ENCODE measurements at regions not wholly inside any gene's neighbourhood (a gene's known extent, or its start where the extent isn't known, plus 50 kb on each side); places are given as distances from the start of the nearest gene placed in this dataset.

DNA sequence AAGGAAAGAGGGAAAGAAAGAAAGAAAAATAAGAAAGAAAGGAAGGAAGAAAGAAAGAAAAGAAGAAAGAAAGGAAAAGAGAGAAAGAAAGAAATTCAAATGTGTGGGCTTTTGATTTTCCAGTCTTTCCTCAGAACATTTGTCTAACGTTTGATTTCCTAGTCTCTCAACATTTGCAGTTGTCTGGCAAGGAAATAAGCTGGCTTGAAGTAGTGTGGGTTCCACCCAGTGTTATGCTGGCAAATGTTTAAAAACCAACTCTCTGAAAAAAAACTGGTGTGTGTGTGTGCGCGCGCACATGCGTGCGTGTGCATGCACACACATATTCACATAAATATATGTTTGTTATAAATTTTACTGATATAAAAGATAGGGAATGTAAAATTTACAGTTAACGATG, 54.6 kb upstream of the C3orf49 start (continued):
- no peak for TF ChIP-seq ZNF883 (CRISPR knock-in tag; IDR thresholded peaks at IDR 0.05; ENCODE audit: not compliant biosample characterization)

DNA sequence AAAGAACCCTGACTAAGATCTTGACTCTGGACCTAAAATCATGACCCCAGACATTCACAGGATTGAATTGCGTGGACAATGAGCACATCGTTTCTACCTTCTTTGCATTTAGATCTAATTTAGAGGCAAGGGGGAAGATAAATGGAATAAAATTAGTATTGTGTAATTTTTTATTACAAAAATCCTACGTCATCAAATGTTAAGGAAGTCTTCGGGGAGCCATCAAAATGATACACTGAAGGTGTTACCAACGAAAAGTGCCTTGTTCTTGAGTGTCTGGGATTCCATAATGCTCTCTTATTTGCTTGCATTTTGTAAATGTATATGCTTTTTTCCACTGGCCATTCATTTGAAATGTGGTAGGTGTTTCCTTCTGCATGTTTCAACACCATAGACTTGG, 52.8 kb upstream of the C3orf49 start:
- BruUV-seq (replicated peaks) = no TSS peak
- FAIRE-seq (no peak), DNase-seq (ENCODE audit: low spot score) (no peak), ATAC-seq (no peak)
- TF ChIP-seq CREB1 (IDR thresholded peaks at IDR 0.05) (peak; percentile 70), CREB1 (CRISPR knock-in tag; IDR thresholded peaks at IDR 0.05) (no peak), TEAD2 (CRISPR knock-in tag; IDR thresholded peaks at IDR 0.05) (no peak), MAFK (conservative IDR thresholded peaks at IDR 0.05 in 1 of 2, IDR thresholded peaks at IDR 0.05 in 1 of 2; ENCODE audit: low read length in 2 of 2) (peak; percentile 29 to 57; a peak in 3 of 4 replicates), ZNF737 (CRISPR knock-in tag; IDR thresholded peaks at IDR 0.05; ENCODE audit: borderline replicate concordance) (no peak), ZKSCAN5 (CRISPR knock-in tag; IDR thresholded peaks at IDR 0.05) (no peak), MAFF (IDR thresholded peaks at IDR 0.05; ENCODE audit: low read depth, low read length) (0 out of 2 replicates have a peak, but pooled peaks have one; percentile 17), NCOA5 (CRISPR knock-in tag; IDR thresholded peaks at IDR 0.05) (no peak), ZNF546 (CRISPR knock-in tag; conservative IDR thresholded peaks at IDR 0.05) (no peak), HNRNPL (IDR thresholded peaks at IDR 0.05; ENCODE audit: low read depth, low read length) (no peak), SIX1 (CRISPR knock-in tag; IDR thresholded peaks at IDR 0.05; ENCODE audit: borderline replicate concordance) (no peak), HOXA7 (CRISPR knock-in tag; IDR thresholded peaks at IDR 0.05) (no peak)
- TF ChIP-seq, protein P1, sequence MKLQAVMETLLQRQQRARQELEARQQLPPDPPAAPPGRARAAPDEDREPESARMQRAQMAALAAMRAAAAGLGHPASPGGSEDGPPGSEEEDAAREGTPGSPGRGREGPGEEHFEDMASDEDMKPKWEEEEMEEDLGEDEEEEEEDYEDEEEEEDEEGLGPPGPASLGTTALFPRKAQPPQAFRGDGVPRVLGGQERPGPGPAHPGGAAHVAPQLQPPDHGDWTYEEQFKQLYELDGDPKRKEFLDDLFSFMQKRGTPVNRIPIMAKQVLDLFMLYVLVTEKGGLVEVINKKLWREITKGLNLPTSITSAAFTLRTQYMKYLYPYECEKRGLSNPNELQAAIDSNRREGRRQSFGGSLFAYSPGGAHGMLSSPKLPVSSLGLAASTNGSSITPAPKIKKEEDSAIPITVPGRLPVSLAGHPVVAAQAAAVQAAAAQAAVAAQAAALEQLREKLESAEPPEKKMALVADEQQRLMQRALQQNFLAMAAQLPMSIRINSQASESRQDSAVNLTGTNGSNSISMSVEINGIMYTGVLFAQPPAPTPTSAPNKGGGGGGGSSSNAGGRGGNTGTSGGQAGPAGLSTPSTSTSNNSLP (IDR thresholded peaks at IDR 0.05; ENCODE audit: low read depth, low read length) = no peak
- CTCF ChIA-PET (ENCODE audit: low intra/inter-chr PET ratio, low total read pairs) = no interaction called here
- Histone ChIP-seq H3K36me3 (replicated peaks in 1 of 2; ENCODE audit: control insufficient read depth in 1 of 2, insufficient read depth in 2 of 2, low read length in 2 of 2) (no peaks in the 10 kb centered on the region), H3K9me3 (ENCODE audit: low read length) (no peaks in the 10 kb centered on the region), H3K4me3 (replicated peaks in 1 of 3; ENCODE audit: insufficient read depth in 1 of 3, low read depth in 2 of 3, low read length in 3 of 3) (no peak overlapping the region), H2AFZ (ENCODE audit: low read length) (no peak overlapping the region), H3K4me1 (ENCODE audit: insufficient read depth, low read length) (no peaks in the 10 kb centered on the region), H4K20me1 (ENCODE audit: insufficient read depth, low read length) (no peaks in the 10 kb centered on the region), H3K79me2 (ENCODE audit: insufficient read depth, low read length) (no peaks in the 10 kb centered on the region), H3K27me3 (ENCODE audit: control insufficient read depth in 1 of 2, insufficient read depth in 2 of 2, low read length in 2 of 2) (no peaks in the 10 kb centered on the region), H3K9ac (ENCODE audit: insufficient read depth, low read depth, low read length) (no peak overlapping the region), H3K27ac (ENCODE audit: extremely low read length, insufficient read depth, low read length) (no peak overlapping the region), H3K4me2 (ENCODE audit: low read depth, low read length) (no peak overlapping the region)
- WGBS (ENCODE audit: low lambda C conversion rate) = 11% methylated on average over 5 of the region's 5 CpGs
- in situ Hi-C loops (cut with HindIII; ENCODE audit: extremely low pct_ligation_motif_present, low pct_unique_long_range_greater_than_20kb) (no loop called here), intact Hi-C loops (cut with micrococcal nuclease; ENCODE audit: unreplicated experiment) (no loop called here)
- POLR2A ChIA-PET = no interaction called here

All from HepG2 (cell line).